Activated CD4-positive, alpha-beta T cell treated with anti-CD3 and anti-CD28 coated beads, Interleukin-2, amount 50 U/mL, for 1 hour (primary cell): ENCODE measurements at regions not wholly inside any gene's neighbourhood (a gene's known extent, or its start where the extent isn't known, plus 50 kb on each side); places are given as distances from the start of the nearest gene placed in this dataset.
"Not testable (repeated sequence)": the region's sequence is repeated elsewhere in the genome, so short reads cannot be mapped to it uniquely, and the experiment has no call there.

Source experiments
- DNase-seq: peaks from one replicate; pipeline ENCODE4 v3.0.0-alpha.2; 2020

GRCh38 chr13:21917086-21918015 is 246.5 kb downstream of the FGF9 start:
- no peak for DNase-seq

GRCh38 chr13:21920802-21921201 is 249.9 kb downstream of the FGF9 start:
- not testable (repeated sequence) for DNase-seq

GRCh38 chr13:21924958-21925357 is 254.1 kb downstream of the FGF9 start:
- no peak for DNase-seq

- DNase-seq, result no peak
Measured at GRCh38 chr13:21925720-21926119, 254.8 kb downstream of the FGF9 start.

GRCh38 chr13:21929400-21929799 is 258.5 kb downstream of the FGF9 start:
- no peak for DNase-seq

GRCh38 chr13:21930536-21930935 is 259.7 kb downstream of the FGF9 start:
- no peak for DNase-seq

- no peak for DNase-seq
Measured at GRCh38 chr13:21932578-21932977, 261.7 kb downstream of the FGF9 start.

GRCh38 chr13:21932996-21933395 is 262.1 kb downstream of the FGF9 start:
- no peak for DNase-seq

- DNase-seq, result no peak
Measured at GRCh38 chr13:21934284-21934683, 263.4 kb downstream of the FGF9 start.

GRCh38 chr13:21936674-21937073 is 265.8 kb downstream of the FGF9 start:
- DNase-seq, result no peak

GRCh38 chr13:21938168-21938567 is 267.3 kb downstream of the FGF9 start:
- DNase-seq, result no peak

GRCh38 chr13:21938636-21939035 is 267.8 kb downstream of the FGF9 start:
- DNase-seq, result no peak

- no peak for DNase-seq
Measured at GRCh38 chr13:21942061-21942460, 271.2 kb downstream of the FGF9 start.

- DNase-seq, result no peak
Measured at GRCh38 chr13:21944610-21945009, 273.7 kb downstream of the FGF9 start.

GRCh38 chr13:21945195-21945594 is 274.3 kb downstream of the FGF9 start:
- no peak for DNase-seq

GRCh38 chr13:21946964-21947363 is 276.1 kb downstream of the FGF9 start:
- DNase-seq, result no peak

GRCh38 chr13:21948769-21949474 is 278.0 kb downstream of the FGF9 start:
- DNase-seq, result no peak

GRCh38 chr13:21949818-21950429 is 279.1 kb downstream of the FGF9 start:
- no peak for DNase-seq

GRCh38 chr13:21956666-21957065 is 285.8 kb downstream of the FGF9 start:
- no peak for DNase-seq

GRCh38 chr13:21957833-21958232 is 287.0 kb downstream of the FGF9 start:
- DNase-seq, result no peak

- no peak for DNase-seq
Measured at GRCh38 chr13:21960108-21960507, 289.2 kb downstream of the FGF9 start.

- no peak for DNase-seq
Measured at GRCh38 chr13:21964686-21965085, 293.8 kb downstream of the FGF9 start.

GRCh38 chr13:21965095-21965494 is 294.2 kb downstream of the FGF9 start:
- DNase-seq, result no peak

GRCh38 chr13:21966014-21966413 is 295.1 kb downstream of the FGF9 start:
- no peak for DNase-seq
